ENCODE measurements at regions not wholly inside any gene's neighbourhood (a gene's known extent, or its start where the extent isn't known, plus 50 kb on each side); places are given as distances from the start of the nearest gene placed in this dataset.

GRCh38 chr1:185446131-185446530, 129.1 kb upstream of the IVNS1ABP start:
- no peak for TF ChIP-seq ZFP30 (CRISPR knock-in tag; IDR thresholded peaks at IDR 0.05)
- no peak for TF ChIP-seq RARB (CRISPR knock-in tag; IDR thresholded peaks at IDR 0.05)
- no peak for TF ChIP-seq CSRNP3 (CRISPR knock-in tag; IDR thresholded peaks at IDR 0.05)
- no peak for TF ChIP-seq PATZ1 (CRISPR knock-in tag; IDR thresholded peaks at IDR 0.05; ENCODE audit: borderline replicate concordance)
- no peak for TF ChIP-seq TCF4 (CRISPR knock-in tag; IDR thresholded peaks at IDR 0.05; ENCODE audit: borderline replicate concordance)
- TF ChIP-seq ZNF70 (CRISPR knock-in tag; IDR thresholded peaks at IDR 0.05), result no peak
- no peak for TF ChIP-seq ZNF565 (CRISPR knock-in tag; conservative IDR thresholded peaks at IDR 0.05; ENCODE audit: low read depth)
- no peak for TF ChIP-seq ZFP3 (CRISPR knock-in tag; IDR thresholded peaks at IDR 0.05)
- no peak for TF ChIP-seq ESRRG (CRISPR knock-in tag; IDR thresholded peaks at IDR 0.05)
- TF ChIP-seq OSR1 (CRISPR knock-in tag; IDR thresholded peaks at IDR 0.05), result no peak
- no peak for TF ChIP-seq ISL1 (CRISPR knock-in tag; IDR thresholded peaks at IDR 0.05)
- no peak for TF ChIP-seq PPARA (CRISPR knock-in tag; IDR thresholded peaks at IDR 0.05; ENCODE audit: borderline replicate concordance)
- no peak for TF ChIP-seq BACH2 (CRISPR knock-in tag; IDR thresholded peaks at IDR 0.05; ENCODE audit: borderline replicate concordance)
- TF ChIP-seq CSDC2 (CRISPR knock-in tag; IDR thresholded peaks at IDR 0.05), result no peak
- no peak for TF ChIP-seq ZNF8 (CRISPR knock-in tag; IDR thresholded peaks at IDR 0.05)
- no peak for TF ChIP-seq POU6F1 (CRISPR knock-in tag; IDR thresholded peaks at IDR 0.05; ENCODE audit: borderline replicate concordance, low read depth)
- TF ChIP-seq ZC3H10 (CRISPR knock-in tag; IDR thresholded peaks at IDR 0.05), result no peak
- TF ChIP-seq ARNTL (CRISPR knock-in tag; IDR thresholded peaks at IDR 0.05; ENCODE audit: borderline replicate concordance, low read depth), result no peak
- ATAC-seq, result no peak

GRCh38 chr1:185445594-185445993, 128.6 kb upstream of the IVNS1ABP start:
- TF ChIP-seq PATZ1 (CRISPR knock-in tag; IDR thresholded peaks at IDR 0.05; ENCODE audit: borderline replicate concordance) (no peak), TCF4 (CRISPR knock-in tag; IDR thresholded peaks at IDR 0.05; ENCODE audit: borderline replicate concordance) (no peak), BACH2 (CRISPR knock-in tag; IDR thresholded peaks at IDR 0.05; ENCODE audit: borderline replicate concordance) (no peak), GLIS3 (CRISPR knock-in tag; IDR thresholded peaks at IDR 0.05) (no peak), ZFP30 (CRISPR knock-in tag; IDR thresholded peaks at IDR 0.05) (no peak), ESRRG (CRISPR knock-in tag; IDR thresholded peaks at IDR 0.05) (no peak), ZNF8 (CRISPR knock-in tag; IDR thresholded peaks at IDR 0.05) (no peak), CSDC2 (CRISPR knock-in tag; IDR thresholded peaks at IDR 0.05) (no peak), TSHZ2 (CRISPR knock-in tag; IDR thresholded peaks at IDR 0.05) (no peak), ZNF565 (CRISPR knock-in tag; conservative IDR thresholded peaks at IDR 0.05; ENCODE audit: low read depth) (no peak), RARB (CRISPR knock-in tag; IDR thresholded peaks at IDR 0.05) (no peak), ZC3H10 (CRISPR knock-in tag; IDR thresholded peaks at IDR 0.05) (no peak), SNAI2 (CRISPR knock-in tag; IDR thresholded peaks at IDR 0.05) (no peak), ARNTL (CRISPR knock-in tag; IDR thresholded peaks at IDR 0.05; ENCODE audit: borderline replicate concordance, low read depth) (no peak), POU6F1 (CRISPR knock-in tag; IDR thresholded peaks at IDR 0.05; ENCODE audit: borderline replicate concordance, low read depth) (no peak), ISL1 (CRISPR knock-in tag; IDR thresholded peaks at IDR 0.05) (no peak), OSR1 (CRISPR knock-in tag; IDR thresholded peaks at IDR 0.05) (no peak), PPARA (CRISPR knock-in tag; IDR thresholded peaks at IDR 0.05; ENCODE audit: borderline replicate concordance) (no peak)
- no peak for ATAC-seq

All from SK-N-SH treated with all-trans-retinoic acid at 6 μM for 48 hours (cell line).